ENCODE measurements at regions not wholly inside any gene's neighbourhood (a gene's known extent, or its start where the extent isn't known, plus 50 kb on each side); places are given as distances from the start of the nearest gene placed in this dataset.

- H3K4me3 Mint-ChIP-seq = no peak overlapping the region
- DNase-seq (no peak), ATAC-seq (replicated peaks in 1 of 4) (no peak)
- H3K9me3 Mint-ChIP-seq = peaks cover 8 to 17% (median 10%) of the 10 kb centered on the region in 3 donors
- Histone ChIP-seq H3K4me3 (ENCODE audit: control insufficient read depth in 1 of 2, extremely low read depth in 1 of 2, low read length in 1 of 2) (no peak overlapping the region), H3K4me1 (ENCODE audit: control insufficient read depth in 1 of 2, extremely low read depth in 1 of 2, insufficient read depth in 2 of 2, low read length in 2 of 2) (no peaks in the 10 kb centered on the region), H3K27ac (ENCODE audit: low read length) (no peak overlapping the region), H3K36me3 (ENCODE audit: control insufficient read depth in 2 of 2, extremely low read depth in 1 of 2, insufficient read depth in 1 of 2, low read length in 1 of 2) (no peaks in the 10 kb centered on the region), H3K9me3 (no peaks in the 10 kb centered on the region), H3K27me3 (replicated peaks in 1 of 2; ENCODE audit: control insufficient read depth in 2 of 2, extremely low read depth in 1 of 2, insufficient read depth in 2 of 2, low read length in 1 of 2) (no peaks in the 10 kb centered on the region)
- POLR2A ChIA-PET = no interaction called here
- no peaks in the 10 kb centered on the region for H3K4me1 Mint-ChIP-seq
- no peaks in the 10 kb centered on the region for H3K36me3 Mint-ChIP-seq
- no peaks in the 10 kb centered on the region for H3K27me3 Mint-ChIP-seq
- WGBS (ENCODE audit: insufficient coverage) = 90% methylated on average over 2 of the region's 6 CpGs
- CTCF ChIA-PET = no interaction called here
- no peak overlapping the region for H3K27ac Mint-ChIP-seq
Observed at GRCh38 chr1:163799190-163799805, 477.5 kb downstream of the NUF2 start.

GRCh38 chr1:163807331-163808049 is 485.7 kb downstream of the NUF2 start:
- Histone ChIP-seq H3K4me1 (ENCODE audit: control insufficient read depth in 1 of 2, extremely low read depth in 1 of 2, insufficient read depth in 2 of 2, low read length in 2 of 2) (no peaks in the 10 kb centered on the region), H3K36me3 (ENCODE audit: control insufficient read depth in 2 of 2, extremely low read depth in 1 of 2, insufficient read depth in 1 of 2, low read length in 1 of 2) (no peaks in the 10 kb centered on the region), H3K4me3 (ENCODE audit: control insufficient read depth in 1 of 2, extremely low read depth in 1 of 2, low read length in 1 of 2) (no peak overlapping the region), H3K27me3 (replicated peaks in 1 of 2; ENCODE audit: control insufficient read depth in 2 of 2, extremely low read depth in 1 of 2, insufficient read depth in 2 of 2, low read length in 1 of 2) (no peaks in the 10 kb centered on the region), H3K9me3 (no peaks in the 10 kb centered on the region), H3K27ac (ENCODE audit: low read length) (no peak overlapping the region)
- ATAC-seq (replicated peaks in 1 of 4) (no peak), DNase-seq (no peak)
- Mint-ChIP-seq H3K27me3 (no peaks in the 10 kb centered on the region), H3K36me3 (no peaks in the 10 kb centered on the region), H3K4me3 (no peak overlapping the region), H3K9me3 (peaks cover 3 to 6% (median 4%) of the 10 kb centered on the region in 3 donors), H3K4me1 (no peaks in the 10 kb centered on the region), H3K27ac (no peak overlapping the region)
- 63% methylated on average over 2 of the region's 3 CpGs for WGBS (ENCODE audit: insufficient coverage)
- POLR2A ChIA-PET = no interaction called here
- CTCF ChIA-PET = no interaction called here

DNA sequence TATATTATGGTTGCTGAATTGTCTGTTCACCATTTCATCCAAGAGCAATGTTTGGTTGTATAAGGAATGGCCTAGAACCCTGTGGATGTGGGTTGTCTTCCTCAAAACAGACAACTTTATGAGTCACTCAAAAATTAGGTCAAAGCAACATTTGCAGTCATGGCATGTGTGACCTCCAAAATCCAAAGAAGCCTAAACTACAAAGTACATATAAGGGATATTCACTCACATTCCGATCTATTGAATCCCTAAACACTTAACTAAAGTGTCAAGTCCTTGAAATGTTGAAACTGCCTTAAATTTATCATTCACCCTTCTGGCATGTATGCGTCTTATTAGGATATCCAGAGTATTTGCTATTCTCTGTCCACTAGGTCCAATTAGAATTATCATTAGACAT is 491.5 kb downstream of the NUF2 start:
- Mint-ChIP-seq H3K27ac (no peak overlapping the region), H3K9me3 (peaks cover 11 to 16% (median 13%) of the 10 kb centered on the region in 3 donors), H3K36me3 (no peaks in the 10 kb centered on the region), H3K4me1 (no peaks in the 10 kb centered on the region), H3K4me3 (no peak overlapping the region), H3K27me3 (no peaks in the 10 kb centered on the region)
- H3K36me3 ChIP-seq (ENCODE audit: control insufficient read depth in 2 of 2, extremely low read depth in 1 of 2, insufficient read depth in 1 of 2, low read length in 1 of 2) = no peaks in the 10 kb centered on the region
- H3K4me3 ChIP-seq (ENCODE audit: control insufficient read depth in 1 of 2, extremely low read depth in 1 of 2, low read length in 1 of 2) = no peak overlapping the region
- POLR2A ChIA-PET = no interaction called here
- H3K27me3 ChIP-seq (replicated peaks in 1 of 2; ENCODE audit: control insufficient read depth in 2 of 2, extremely low read depth in 1 of 2, insufficient read depth in 2 of 2, low read length in 1 of 2) = no peaks in the 10 kb centered on the region
- no peak for DNase-seq
- no peak for ATAC-seq (replicated peaks in 1 of 4)
- no peaks in the 10 kb centered on the region for H3K9me3 ChIP-seq
- H3K4me1 ChIP-seq (ENCODE audit: control insufficient read depth in 1 of 2, extremely low read depth in 1 of 2, insufficient read depth in 2 of 2, low read length in 2 of 2) = no peaks in the 10 kb centered on the region
- H3K27ac ChIP-seq (ENCODE audit: low read length) = no peak overlapping the region
- CTCF ChIA-PET = no interaction called here
- 100% methylated on average over 1 of the region's 2 CpGs for WGBS (ENCODE audit: insufficient coverage)

- H3K4me3 Mint-ChIP-seq = no peak overlapping the region
Observed at GRCh38 chr1:163820226-163820625, 498.5 kb downstream of the NUF2 start.

DNA sequence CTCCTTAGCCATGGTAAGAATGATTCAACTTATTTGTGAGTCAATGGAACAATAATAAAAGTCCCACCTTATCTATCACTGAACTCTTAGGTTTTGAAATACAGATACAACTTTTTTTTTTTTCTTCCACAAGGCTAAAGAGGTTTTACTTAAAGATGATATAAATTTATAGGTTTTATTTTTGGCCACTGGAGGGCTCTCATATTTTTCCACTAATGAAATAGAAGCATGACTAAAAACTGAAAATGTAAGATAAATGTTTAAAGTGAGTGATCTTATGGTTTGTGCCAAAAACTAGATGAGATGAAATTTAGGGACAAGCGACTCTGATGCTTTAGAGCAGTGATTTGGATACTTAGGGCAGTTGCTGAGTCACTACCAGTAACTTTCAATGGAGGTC is 499.0 kb downstream of the NUF2 start:
- 25% methylated on average over 1 of the region's 1 CpG for WGBS (ENCODE audit: insufficient coverage)
- ATAC-seq (replicated peaks in 1 of 4) = no peak
- H3K36me3 ChIP-seq (ENCODE audit: control insufficient read depth in 2 of 2, extremely low read depth in 1 of 2, insufficient read depth in 1 of 2, low read length in 1 of 2) = no peaks in the 10 kb centered on the region
- CTCF ChIA-PET = no interaction called here
- Mint-ChIP-seq H3K9me3 (peaks cover 4 to 8% (median 6%) of the 10 kb centered on the region in 3 donors), H3K27ac (no peak overlapping the region), H3K36me3 (no peaks in the 10 kb centered on the region), H3K4me3 (no peak overlapping the region), H3K4me1 (no peaks in the 10 kb centered on the region), H3K27me3 (no peaks in the 10 kb centered on the region)
- POLR2A ChIA-PET = no interaction called here
- H3K9me3 ChIP-seq = no peaks in the 10 kb centered on the region
- no peak overlapping the region for H3K27ac ChIP-seq (ENCODE audit: low read length)
- DNase-seq = no peak
- no peak overlapping the region for H3K4me3 ChIP-seq (ENCODE audit: control insufficient read depth in 1 of 2, extremely low read depth in 1 of 2, low read length in 1 of 2)
- no peaks in the 10 kb centered on the region for H3K27me3 ChIP-seq (replicated peaks in 1 of 2; ENCODE audit: control insufficient read depth in 2 of 2, extremely low read depth in 1 of 2, insufficient read depth in 2 of 2, low read length in 1 of 2)
- no peaks in the 10 kb centered on the region for H3K4me1 ChIP-seq (ENCODE audit: control insufficient read depth in 1 of 2, extremely low read depth in 1 of 2, insufficient read depth in 2 of 2, low read length in 2 of 2)

More at GRCh38 chr1:163820226-163820625, 498.5 kb downstream of the NUF2 start:
- no peaks in the 10 kb centered on the region for H3K9me3 ChIP-seq
- Mint-ChIP-seq H3K27ac (no peak overlapping the region), H3K9me3 (peaks cover 4 to 7% (median 5%) of the 10 kb centered on the region in 3 donors), H3K4me1 (no peaks in the 10 kb centered on the region), H3K36me3 (no peaks in the 10 kb centered on the region), H3K27me3 (no peaks in the 10 kb centered on the region)
- DNase-seq (no peak), ATAC-seq (replicated peaks in 1 of 4) (no peak)
- no peaks in the 10 kb centered on the region for H3K4me1 ChIP-seq (ENCODE audit: control insufficient read depth in 1 of 2, extremely low read depth in 1 of 2, insufficient read depth in 2 of 2, low read length in 2 of 2)
- H3K36me3 ChIP-seq (ENCODE audit: control insufficient read depth in 2 of 2, extremely low read depth in 1 of 2, insufficient read depth in 1 of 2, low read length in 1 of 2) = no peaks in the 10 kb centered on the region
- H3K27me3 ChIP-seq (replicated peaks in 1 of 2; ENCODE audit: control insufficient read depth in 2 of 2, extremely low read depth in 1 of 2, insufficient read depth in 2 of 2, low read length in 1 of 2) = no peaks in the 10 kb centered on the region
- ChIA-PET POLR2A (no interaction called here), CTCF (no interaction called here)
- H3K27ac ChIP-seq (ENCODE audit: low read length) = no peak overlapping the region
- H3K4me3 ChIP-seq (ENCODE audit: control insufficient read depth in 1 of 2, extremely low read depth in 1 of 2, low read length in 1 of 2) = no peak overlapping the region

- Mint-ChIP-seq H3K27ac (no peak overlapping the region), H3K4me3 (no peak overlapping the region), H3K36me3 (no peaks in the 10 kb centered on the region), H3K27me3 (no peaks in the 10 kb centered on the region), H3K4me1 (no peaks in the 10 kb centered on the region), H3K9me3 (peaks cover 4 to 8% (median 6%) of the 10 kb centered on the region in 3 donors)
- no peaks in the 10 kb centered on the region for H3K9me3 ChIP-seq
- H3K27me3 ChIP-seq (replicated peaks in 1 of 2; ENCODE audit: control insufficient read depth in 2 of 2, extremely low read depth in 1 of 2, insufficient read depth in 2 of 2, low read length in 1 of 2) = no peaks in the 10 kb centered on the region
- ChIA-PET POLR2A (no interaction called here), CTCF (no interaction called here)
- ATAC-seq (replicated peaks in 1 of 4) (no peak), DNase-seq (no peak)
- H3K4me1 ChIP-seq (ENCODE audit: control insufficient read depth in 1 of 2, extremely low read depth in 1 of 2, insufficient read depth in 2 of 2, low read length in 2 of 2) = no peaks in the 10 kb centered on the region
- H3K4me3 ChIP-seq (ENCODE audit: control insufficient read depth in 1 of 2, extremely low read depth in 1 of 2, low read length in 1 of 2) = no peak overlapping the region
- no peaks in the 10 kb centered on the region for H3K36me3 ChIP-seq (ENCODE audit: control insufficient read depth in 2 of 2, extremely low read depth in 1 of 2, insufficient read depth in 1 of 2, low read length in 1 of 2)
- H3K27ac ChIP-seq (ENCODE audit: low read length) = no peak overlapping the region
Observed at GRCh38 chr1:163821679-163822078, 499.9 kb downstream of the NUF2 start.

- no peaks in the 10 kb centered on the region for H3K36me3 Mint-ChIP-seq
- Histone ChIP-seq H3K27me3 (replicated peaks in 1 of 2; ENCODE audit: control insufficient read depth in 2 of 2, extremely low read depth in 1 of 2, insufficient read depth in 2 of 2, low read length in 1 of 2) (no peaks in the 10 kb centered on the region), H3K36me3 (ENCODE audit: control insufficient read depth in 2 of 2, extremely low read depth in 1 of 2, insufficient read depth in 1 of 2, low read length in 1 of 2) (no peaks in the 10 kb centered on the region), H3K4me1 (ENCODE audit: control insufficient read depth in 1 of 2, extremely low read depth in 1 of 2, insufficient read depth in 2 of 2, low read length in 2 of 2) (no peaks in the 10 kb centered on the region), H3K27ac (ENCODE audit: low read length) (no peak overlapping the region), H3K4me3 (ENCODE audit: control insufficient read depth in 1 of 2, extremely low read depth in 1 of 2, low read length in 1 of 2) (no peak overlapping the region), H3K9me3 (no peaks in the 10 kb centered on the region)
- POLR2A ChIA-PET = interaction anchor here in 1 of 2 donors (0.6 kb wide), 1 partner anchor 20 kb away, joined by 3 read pairs; no protein-coding TSS in a partner anchor
- no peak for ATAC-seq (replicated peaks in 1 of 4)
- no peak overlapping the region for H3K4me3 Mint-ChIP-seq
- DNase-seq = no peak
- CTCF ChIA-PET = no interaction called here
- H3K9me3 Mint-ChIP-seq = peaks cover 4 to 8% (median 6%) of the 10 kb centered on the region in 3 donors
- H3K27me3 Mint-ChIP-seq = no peaks in the 10 kb centered on the region
- no peak overlapping the region for H3K27ac Mint-ChIP-seq
- H3K4me1 Mint-ChIP-seq = no peaks in the 10 kb centered on the region
Observed at GRCh38 chr1:163823017-163823416, 501.3 kb downstream of the NUF2 start.
